GM21360 (cell line): ENCODE measurements at regions not wholly inside any gene's neighbourhood (a gene's known extent, or its start where the extent isn't known, plus 50 kb on each side); places are given as distances from the start of the nearest gene placed in this dataset.
"Not testable (repeated sequence)": the region's sequence is repeated elsewhere in the genome, so short reads cannot be mapped to it uniquely, and the experiment has no call there.

Experiments used
- ATAC-seq: cut with Tn5 transposase; IDR thresholded peaks from one replicate; pipeline ENCODE4 v1.9.1; 2021; ENCODE audit warnings: mild to moderate bottlenecking, moderate library complexity; ENCODE audit not compliant: unreplicated experiment

DNA sequence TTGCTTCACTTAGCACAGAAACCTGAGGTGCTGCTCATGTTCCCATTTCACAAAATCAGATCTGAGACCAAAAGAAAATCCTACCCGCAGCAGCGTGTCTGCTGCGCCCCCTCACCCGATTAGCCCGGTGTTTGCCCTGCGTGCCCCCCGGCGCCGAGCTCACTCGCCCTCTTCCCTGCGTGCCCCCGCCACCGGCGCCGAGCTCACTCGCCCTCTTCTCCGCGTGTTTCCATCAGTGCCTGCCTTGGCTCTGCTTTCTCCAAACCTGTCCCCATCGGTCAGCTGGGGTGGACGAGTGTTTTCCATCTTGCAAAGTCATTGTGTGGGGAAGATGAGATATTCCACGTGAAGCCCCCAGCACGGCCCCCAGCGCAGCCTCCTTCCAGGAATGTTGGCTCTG, 225.3 kb upstream of the PITRM1 start:
- no peak for ATAC-seq

DNA sequence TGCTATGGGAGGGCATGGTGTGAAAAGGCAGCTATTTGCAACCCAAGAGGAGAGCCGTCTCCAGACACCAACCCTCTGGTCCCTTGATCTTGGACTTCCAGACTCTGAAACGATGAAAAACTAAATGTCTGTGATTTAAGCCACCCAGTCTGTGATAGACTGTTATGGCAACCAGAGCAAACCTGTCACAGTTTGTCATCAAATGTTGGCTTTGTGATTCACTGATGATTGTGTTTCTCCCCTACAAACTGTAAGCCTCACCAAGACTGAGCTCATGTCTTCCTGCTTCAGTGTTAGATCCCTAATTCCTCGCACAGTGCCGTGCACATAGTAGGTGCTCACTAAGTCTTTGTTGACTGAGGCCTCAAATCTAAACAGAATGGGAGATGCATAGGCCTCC, 224.6 kb upstream of the PITRM1 start:
- no peak for ATAC-seq

GRCh38 chr10:3396116-3396515, 223.5 kb upstream of the PITRM1 start:
- no peak for ATAC-seq

GRCh38 chr10:3395458-3395861, 222.9 kb upstream of the PITRM1 start:
- ATAC-seq, result no peak

DNA sequence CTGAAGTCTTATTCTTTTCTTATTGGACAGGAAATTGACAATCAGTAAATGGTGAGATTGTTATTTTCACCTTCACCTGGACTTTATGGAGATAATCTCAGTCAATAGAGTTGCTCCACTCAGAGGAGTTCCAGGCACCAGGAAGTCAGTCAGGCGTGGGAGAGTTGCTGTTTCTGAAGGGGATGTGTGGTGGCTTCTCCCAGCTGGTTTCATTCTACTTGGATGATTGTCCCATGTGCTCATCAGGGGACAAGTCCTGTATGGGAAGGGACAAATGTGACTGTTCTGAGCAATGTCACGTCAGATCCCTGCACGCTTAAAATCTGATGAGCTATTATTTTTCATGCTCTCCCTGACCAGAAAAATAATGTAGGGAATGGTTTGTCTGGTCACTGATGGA, 222.5 kb upstream of the PITRM1 start:
- ATAC-seq, result no peak

GRCh38 chr10:3393958-3394357, 221.4 kb upstream of the PITRM1 start:
- no peak for ATAC-seq

- no peak for ATAC-seq
Measured at GRCh38 chr10:3391657-3392056, 219.1 kb upstream of the PITRM1 start.

GRCh38 chr10:3389130-3389529, 216.5 kb upstream of the PITRM1 start:
- no peak for ATAC-seq

DNA sequence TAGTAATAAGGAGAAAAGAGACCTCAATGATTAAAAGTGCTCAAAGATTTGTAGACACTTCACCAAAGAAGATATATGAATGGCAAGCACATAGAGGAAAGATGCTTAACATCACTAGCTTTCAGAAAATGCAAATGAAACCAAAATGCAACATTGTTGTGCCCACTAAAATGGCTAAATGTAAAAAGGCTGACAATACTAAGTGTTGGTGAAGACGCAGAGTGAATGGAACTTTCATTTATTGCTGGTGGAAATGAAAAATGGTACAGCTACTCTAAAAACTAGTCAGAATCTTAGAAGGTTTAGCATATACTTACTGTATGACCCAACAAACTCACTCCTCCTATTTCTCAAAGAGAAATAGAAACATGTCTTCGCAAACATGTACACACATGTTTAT, 212.9 kb upstream of the PITRM1 start:
- no peak for ATAC-seq

GRCh38 chr10:3382092-3382491, 209.5 kb upstream of the PITRM1 start:
- no peak for ATAC-seq

- no peak for ATAC-seq
Measured at GRCh38 chr10:3380406-3381050, 207.9 kb upstream of the PITRM1 start.

GRCh38 chr10:3376631-3377030, 204.0 kb upstream of the PITRM1 start:
- ATAC-seq, result no peak

DNA sequence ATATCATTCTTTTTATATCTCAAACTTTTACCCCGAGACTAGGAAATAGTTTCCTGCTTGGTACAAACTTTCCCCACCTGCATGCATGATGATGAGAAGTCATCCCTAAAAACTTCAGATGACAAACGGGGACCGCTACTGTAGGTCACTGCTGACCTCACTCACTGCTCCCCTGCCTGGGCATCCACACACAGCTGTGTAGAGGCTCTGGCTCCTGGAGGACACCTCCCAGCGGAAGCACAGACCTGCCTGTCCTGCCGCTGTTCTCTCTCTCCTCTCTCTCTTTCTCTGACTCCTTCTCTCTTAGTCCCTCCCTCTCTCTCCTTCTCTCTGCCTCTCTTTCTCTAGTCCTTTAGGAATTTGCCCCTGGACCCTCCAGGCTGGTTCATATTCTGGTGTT, 202.9 kb upstream of the PITRM1 start:
- no peak for ATAC-seq

GRCh38 chr10:3374914-3375313, 202.3 kb upstream of the PITRM1 start:
- no peak for ATAC-seq

- not testable (repeated sequence) for ATAC-seq
Measured at GRCh38 chr10:3373374-3374027, 200.9 kb upstream of the PITRM1 start.

- ATAC-seq, result no peak
Measured at GRCh38 chr10:3372281-3372680, 199.7 kb upstream of the PITRM1 start.

DNA sequence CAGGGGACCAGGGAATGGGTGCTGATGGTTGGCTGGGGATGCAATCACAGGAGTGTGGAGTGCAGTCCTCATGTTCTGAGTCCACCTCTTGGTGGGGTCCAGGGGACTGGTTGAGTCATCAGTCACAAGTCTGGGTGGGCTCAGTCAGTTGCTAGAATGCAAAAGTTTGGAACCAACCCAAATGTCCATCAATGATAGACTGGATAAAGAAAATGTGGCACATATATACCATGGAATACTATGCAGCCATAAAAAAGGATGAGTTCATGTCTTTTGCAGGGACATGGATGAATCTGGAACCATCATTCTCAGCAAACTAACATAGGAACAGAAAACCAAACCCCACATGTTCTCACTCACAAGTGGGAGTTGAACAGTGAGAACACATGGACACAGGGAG, 199.0 kb upstream of the PITRM1 start:
- not testable (repeated sequence) for ATAC-seq

DNA sequence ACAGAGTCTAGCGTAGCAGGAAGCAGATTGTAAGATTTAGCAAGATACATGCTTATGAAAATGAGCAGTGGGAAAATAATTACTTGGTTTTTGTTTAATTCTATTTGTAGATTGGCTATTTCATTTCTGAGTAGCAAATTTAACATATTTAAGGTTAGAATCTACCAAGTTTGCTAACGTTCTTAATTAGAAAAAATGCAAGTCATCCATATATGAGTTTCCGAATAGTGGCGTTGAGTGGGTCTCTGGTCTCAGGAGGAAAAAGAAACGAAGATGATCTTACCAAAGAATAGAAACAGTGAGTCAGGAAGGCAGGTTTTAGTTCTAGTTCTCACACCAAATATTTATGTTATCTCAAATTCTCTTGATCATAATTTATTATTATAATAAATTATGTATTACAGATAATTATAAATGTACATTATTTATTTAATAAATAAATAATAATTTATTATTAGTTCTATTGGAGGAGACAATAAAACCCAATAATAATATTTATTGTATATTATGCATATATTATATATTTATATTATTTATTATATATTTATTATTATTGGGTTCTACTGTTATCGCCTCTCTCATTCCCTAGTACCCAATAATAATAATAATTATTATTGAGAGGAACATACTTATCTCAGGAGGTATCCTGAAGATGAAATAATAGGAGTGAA, 194.3 kb upstream of the PITRM1 start:
- no peak for ATAC-seq

DNA sequence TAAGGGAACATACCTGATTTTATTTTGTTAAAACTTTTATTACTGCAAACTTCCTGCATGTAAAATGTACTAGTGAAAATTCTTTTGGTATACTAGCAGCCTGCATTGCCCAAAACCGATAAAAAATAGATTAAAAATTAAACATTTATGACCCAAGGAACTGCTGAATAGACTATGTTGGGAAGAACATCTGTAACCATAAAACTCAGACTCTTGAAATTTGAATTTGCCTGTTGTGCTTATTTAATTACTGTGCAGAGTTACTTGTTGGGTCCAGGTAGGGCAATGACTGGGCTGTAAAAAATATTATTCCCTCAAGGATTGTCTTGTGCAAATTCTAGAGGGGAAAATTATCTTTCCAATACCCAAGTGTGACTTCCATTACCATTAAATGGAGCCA, 193.5 kb upstream of the PITRM1 start:
- ATAC-seq, result no peak

- no peak for ATAC-seq
Measured at GRCh38 chr10:3365630-3366029, 193.0 kb upstream of the PITRM1 start.

DNA sequence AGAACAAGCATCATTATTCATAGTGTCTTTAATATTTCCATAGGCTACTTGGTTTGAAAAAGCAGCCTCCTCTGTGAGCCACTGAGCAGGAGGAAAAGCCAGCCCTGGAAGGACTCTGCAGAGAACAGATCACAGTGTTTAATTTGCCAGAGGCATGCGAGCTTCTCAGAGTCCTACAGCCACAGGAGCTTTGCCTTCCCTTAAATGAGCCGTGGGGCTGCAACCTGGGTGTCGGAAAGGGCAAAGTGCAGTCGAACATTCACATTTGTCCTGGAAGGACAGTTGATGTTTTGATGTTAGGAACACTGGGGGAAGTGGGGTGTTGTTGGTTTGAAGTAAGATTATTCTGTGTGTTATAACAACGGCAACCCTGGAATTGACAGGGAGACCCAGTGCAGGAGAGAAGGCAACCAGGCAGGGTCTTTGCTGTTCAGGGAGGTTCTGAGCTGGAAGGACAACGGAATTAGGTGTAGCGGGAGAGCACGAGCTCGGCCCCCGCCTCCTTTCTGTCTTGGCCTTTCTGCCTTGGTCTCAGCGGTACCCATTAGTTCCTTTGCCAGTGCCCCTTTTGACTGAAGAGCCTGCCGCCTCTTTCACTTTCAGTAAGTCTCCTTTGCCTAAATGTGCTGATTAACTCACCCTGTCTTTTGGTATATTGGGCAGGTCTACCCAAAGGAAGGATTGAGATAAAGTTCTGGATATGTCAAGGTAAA, 192.3 kb upstream of the PITRM1 start:
- ATAC-seq, result no peak
